KMS-11 (cell line): ENCODE measurements at regions not wholly inside any gene's neighbourhood (a gene's known extent, or its start where the extent isn't known, plus 50 kb on each side); places are given as distances from the start of the nearest gene placed in this dataset.

ENCODE experiments used
- H2AFZ ChIP-seq: fragments of 200-600 bp; sonication (generic); 2 replicates; pipeline ENCODE4 v1.6.1; 2016; ENCODE audit warnings: antibody characterized with exemption, mixed run types, low read depth
- H3K27ac ChIP-seq: fragments of 200-600 bp; sonication (generic); 2 replicates; pipeline ENCODE4 v1.6.1; 2016; ENCODE audit warnings: mild to moderate bottlenecking, mixed run types
- H3K27me3 ChIP-seq: fragments of 200-600 bp; sonication (generic); 2 replicates; pipeline ENCODE4 v1.6.1; 2017; ENCODE audit warnings: mild to moderate bottlenecking, low read depth, mixed run types, moderate library complexity; ENCODE audit not compliant: insufficient read depth
- H3K36me3 ChIP-seq: fragments of 200-600 bp; sonication (generic); 2 replicates; pipeline ENCODE4 v1.6.1; 2017; ENCODE audit warnings: mild to moderate bottlenecking, mixed run types; ENCODE audit not compliant: insufficient read depth
- H3K4me1 ChIP-seq: fragments of 200-600 bp; sonication (generic); 2 replicates; pipeline ENCODE4 v1.6.1; 2016; ENCODE audit warnings: mild to moderate bottlenecking, low read depth, mixed run types; ENCODE audit not compliant: poor library complexity, severe bottlenecking
- H3K4me2 ChIP-seq: fragments of 200-600 bp; sonication (generic); 2 replicates; pipeline ENCODE4 v1.7.0; 2016; ENCODE audit warnings: mild to moderate bottlenecking, mixed run types
- H3K4me3 ChIP-seq: fragments of 200-600 bp; sonication (generic); IDR thresholded peaks from 2 replicates; pipeline ENCODE4 v1.6.1; 2017; ENCODE audit warnings: low read depth, low read length, mixed read lengths; ENCODE audit not compliant: insufficient read depth
- H3K79me2 ChIP-seq: fragments of 200-600 bp; sonication (generic); 2 replicates; pipeline ENCODE4 v1.6.1; 2016; ENCODE audit warnings: low read depth, mixed run types; ENCODE audit not compliant: insufficient read depth
- H3K9ac ChIP-seq: fragments of 200-600 bp; sonication (generic); 2 replicates; pipeline ENCODE4 v1.6.1; 2016; ENCODE audit warnings: mild to moderate bottlenecking, mixed run types
- H4K20me1 ChIP-seq: fragments of 200-600 bp; sonication (generic); 2 replicates; pipeline ENCODE4 v1.6.1; 2016; ENCODE audit warnings: mild to moderate bottlenecking, mixed run types; ENCODE audit not compliant: insufficient read depth
- CTCF ChIP-seq: fragments of 200-600 bp; sonication (generic); conservative IDR thresholded peaks from 2 replicates; pipeline ENCODE4 v1.6.1; 2017; ENCODE audit warnings: low read depth, mild to moderate bottlenecking, antibody characterized with exemption, low read length, moderate library complexity, mixed read lengths

- Histone ChIP-seq H2AFZ (no peak overlapping the region), H4K20me1 (no peaks in the 10 kb centered on the region), H3K27ac (no peak overlapping the region), H3K79me2 (no peaks in the 10 kb centered on the region), H3K36me3 (no peaks in the 10 kb centered on the region), H3K9ac (no peak overlapping the region), H3K4me1 (no peaks in the 10 kb centered on the region), H3K27me3 (no peaks in the 10 kb centered on the region), H3K4me3 (no peak overlapping the region), H3K4me2 (no peak overlapping the region)
- TF ChIP-seq CTCF, result no peak
Observed at GRCh38 chr9:28267351-28267750, 694.1 kb upstream of the C9orf72 start.

- H3K4me2 ChIP-seq, result no peak overlapping the region
- H3K9ac ChIP-seq, result no peak overlapping the region
- no peaks in the 10 kb centered on the region for H3K79me2 ChIP-seq
- H3K27ac ChIP-seq, result no peak overlapping the region
- H3K27me3 ChIP-seq, result no peaks in the 10 kb centered on the region
- H2AFZ ChIP-seq, result no peak overlapping the region
- no peak overlapping the region for H3K4me3 ChIP-seq
- H3K4me1 ChIP-seq, result no peaks in the 10 kb centered on the region
- H4K20me1 ChIP-seq, result no peaks in the 10 kb centered on the region
- TF ChIP-seq CTCF, result no peak
- H3K36me3 ChIP-seq, result no peaks in the 10 kb centered on the region
Observed at GRCh38 chr9:28270156-28270555, 696.9 kb upstream of the C9orf72 start.

GRCh38 chr9:28272127-28272526, 698.8 kb upstream of the C9orf72 start:
- H3K36me3 ChIP-seq, result no peaks in the 10 kb centered on the region
- TF ChIP-seq CTCF, result no peak
- H3K4me2 ChIP-seq, result no peak overlapping the region
- no peak overlapping the region for H3K9ac ChIP-seq
- H4K20me1 ChIP-seq, result no peaks in the 10 kb centered on the region
- H3K27ac ChIP-seq, result no peak overlapping the region
- H2AFZ ChIP-seq, result no peak overlapping the region
- no peak overlapping the region for H3K4me3 ChIP-seq
- no peaks in the 10 kb centered on the region for H3K27me3 ChIP-seq
- no peaks in the 10 kb centered on the region for H3K79me2 ChIP-seq
- no peaks in the 10 kb centered on the region for H3K4me1 ChIP-seq

- Histone ChIP-seq H3K4me2 (no peak overlapping the region), H2AFZ (no peak overlapping the region), H4K20me1 (no peaks in the 10 kb centered on the region), H3K36me3 (no peaks in the 10 kb centered on the region), H3K27ac (no peak overlapping the region), H3K79me2 (no peaks in the 10 kb centered on the region), H3K4me3 (no peak overlapping the region), H3K4me1 (no peaks in the 10 kb centered on the region), H3K27me3 (no peaks in the 10 kb centered on the region), H3K9ac (no peak overlapping the region)
- no peak for TF ChIP-seq CTCF
Observed at GRCh38 chr9:28287455-28287854, 714.2 kb upstream of the C9orf72 start.

GRCh38 chr9:28289746-28290145, 716.5 kb upstream of the C9orf72 start:
- TF ChIP-seq CTCF, result no peak
- H3K4me1 ChIP-seq, result no peaks in the 10 kb centered on the region
- H3K27me3 ChIP-seq, result no peaks in the 10 kb centered on the region
- H3K79me2 ChIP-seq, result no peaks in the 10 kb centered on the region
- H2AFZ ChIP-seq, result no peak overlapping the region
- no peaks in the 10 kb centered on the region for H3K36me3 ChIP-seq
- H3K9ac ChIP-seq, result no peak overlapping the region
- no peak overlapping the region for H3K4me2 ChIP-seq
- no peak overlapping the region for H3K4me3 ChIP-seq
- H3K27ac ChIP-seq, result no peak overlapping the region
- H4K20me1 ChIP-seq, result no peaks in the 10 kb centered on the region
